ENCODE measurements at regions not wholly inside any gene's neighbourhood (a gene's known extent, or its start where the extent isn't known, plus 50 kb on each side); places are given as distances from the start of the nearest gene placed in this dataset.

GRCh38 chr15:70507772-70508371 lies 255.5 kb downstream of the UACA start:
- TF ChIP-seq CTCF (IDR thresholded peaks at IDR 0.05) (no peak), EZH2 (IDR thresholded peaks at IDR 0.05) (no peak)
